NB4 (cell line): ENCODE measurements at regions not wholly inside any gene's neighbourhood (a gene's known extent, or its start where the extent isn't known, plus 50 kb on each side); places are given as distances from the start of the nearest gene placed in this dataset.

Experiments used
- DNase-seq: peaks from one replicate; pipeline ENCODE4 v3.0.0; 2010; ENCODE audit warnings: low read depth
- H3K4me3 ChIP-seq: one replicate; pipeline ENCODE4 v1.5.1; 2011; ENCODE audit warnings: mild to moderate bottlenecking, low read depth, low read length, moderate library complexity
- MYC ChIP-seq: IDR thresholded peaks from 2 replicates; pipeline ENCODE4 v1.6.1; 2011; ENCODE audit warnings: low read depth, low read length
- POLR2A ChIP-seq: IDR thresholded peaks from 2 replicates; pipeline ENCODE4 v1.6.1; 2011; ENCODE audit warnings: mild to moderate bottlenecking; ENCODE audit not compliant: insufficient read length; ENCODE audit errors: extremely low read depth
- TF ChIP-seq, protein P1 (sequence below): IDR thresholded peaks from 2 replicates; pipeline ENCODE4 v1.6.1; 2011; ENCODE audit warnings: low read depth, low read length
- TF ChIP-seq, protein P2 (sequence below): IDR thresholded peaks from one replicate; pipeline ENCODE4 v1.5.1; 2012; ENCODE audit warnings: low read depth, low read length

DNA sequence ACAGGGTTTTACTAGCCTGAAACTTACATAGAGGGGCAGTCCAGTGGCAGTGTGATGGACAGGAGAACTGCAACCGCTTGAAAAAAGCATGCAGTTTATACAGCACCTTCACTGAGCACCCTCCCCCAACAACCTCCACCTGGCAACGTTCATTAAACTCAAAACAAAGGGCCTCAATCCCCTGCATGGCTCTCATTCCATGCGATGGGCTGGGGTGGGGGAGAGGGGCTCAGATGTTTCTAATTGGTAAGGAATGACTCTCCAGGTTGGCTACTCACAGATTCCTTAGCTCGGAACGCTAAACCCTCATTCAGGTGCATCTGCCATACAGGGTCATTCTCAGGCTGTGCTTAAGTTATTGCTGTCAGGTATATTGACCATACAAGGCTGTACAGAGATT is 80.9 kb upstream of the ITGA1 start:
- TF ChIP-seq, protein P1, sequence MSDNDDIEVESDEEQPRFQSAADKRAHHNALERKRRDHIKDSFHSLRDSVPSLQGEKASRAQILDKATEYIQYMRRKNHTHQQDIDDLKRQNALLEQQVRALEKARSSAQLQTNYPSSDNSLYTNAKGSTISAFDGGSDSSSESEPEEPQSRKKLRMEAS, result no peak
- TF ChIP-seq POLR2A (no peak), MYC (no peak)
- TF ChIP-seq, protein P2, sequence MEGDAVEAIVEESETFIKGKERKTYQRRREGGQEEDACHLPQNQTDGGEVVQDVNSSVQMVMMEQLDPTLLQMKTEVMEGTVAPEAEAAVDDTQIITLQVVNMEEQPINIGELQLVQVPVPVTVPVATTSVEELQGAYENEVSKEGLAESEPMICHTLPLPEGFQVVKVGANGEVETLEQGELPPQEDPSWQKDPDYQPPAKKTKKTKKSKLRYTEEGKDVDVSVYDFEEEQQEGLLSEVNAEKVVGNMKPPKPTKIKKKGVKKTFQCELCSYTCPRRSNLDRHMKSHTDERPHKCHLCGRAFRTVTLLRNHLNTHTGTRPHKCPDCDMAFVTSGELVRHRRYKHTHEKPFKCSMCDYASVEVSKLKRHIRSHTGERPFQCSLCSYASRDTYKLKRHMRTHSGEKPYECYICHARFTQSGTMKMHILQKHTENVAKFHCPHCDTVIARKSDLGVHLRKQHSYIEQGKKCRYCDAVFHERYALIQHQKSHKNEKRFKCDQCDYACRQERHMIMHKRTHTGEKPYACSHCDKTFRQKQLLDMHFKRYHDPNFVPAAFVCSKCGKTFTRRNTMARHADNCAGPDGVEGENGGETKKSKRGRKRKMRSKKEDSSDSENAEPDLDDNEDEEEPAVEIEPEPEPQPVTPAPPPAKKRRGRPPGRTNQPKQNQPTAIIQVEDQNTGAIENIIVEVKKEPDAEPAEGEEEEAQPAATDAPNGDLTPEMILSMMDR, result no peak
- DNase-seq, result no peak
- no peak overlapping the region for H3K4me3 ChIP-seq

DNA sequence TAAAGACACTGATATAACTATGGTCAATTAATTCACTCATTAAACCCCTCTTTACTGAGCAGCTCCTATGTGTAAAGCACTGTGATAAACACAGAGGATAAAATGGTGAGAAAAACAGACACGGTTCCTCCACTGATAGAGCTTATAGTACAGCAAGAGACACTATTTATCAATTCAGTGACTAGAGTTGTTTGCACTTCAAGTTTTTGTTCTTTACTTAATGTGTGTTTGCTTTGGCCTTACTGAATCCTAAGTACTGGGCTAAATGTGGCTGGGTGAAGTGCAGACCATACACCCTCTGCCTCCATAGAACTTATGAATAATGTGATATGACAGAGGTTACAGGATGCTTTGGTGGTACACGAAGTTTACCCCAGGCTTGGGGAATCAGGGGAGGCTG is 80.1 kb upstream of the ITGA1 start:
- DNase-seq, result no peak
- TF ChIP-seq POLR2A (no peak), MYC (no peak)
- TF ChIP-seq, protein P1, result no peak
- TF ChIP-seq, protein P2, result no peak
- H3K4me3 ChIP-seq, result no peak overlapping the region

DNA sequence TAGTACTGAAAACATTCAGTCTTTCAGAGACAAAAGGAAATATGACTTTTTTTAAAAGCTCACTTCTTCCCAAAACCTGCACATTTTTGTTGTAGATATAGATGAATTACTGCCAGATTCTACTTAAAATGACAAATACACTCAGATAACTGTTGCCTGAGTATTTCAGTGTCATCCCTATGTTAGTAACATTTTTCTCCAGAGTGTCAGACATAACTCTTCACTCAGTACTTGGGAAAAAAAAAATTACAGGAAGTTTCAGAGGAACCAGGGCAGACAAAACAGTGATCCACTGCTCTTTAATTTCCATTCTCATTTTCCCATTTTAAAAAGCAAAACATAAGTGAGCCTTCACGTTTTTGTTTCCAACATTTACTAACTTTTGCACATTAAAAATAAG is 79.3 kb upstream of the ITGA1 start:
- no peak for DNase-seq
- H3K4me3 ChIP-seq, result no peak overlapping the region
- TF ChIP-seq, protein P1, result no peak
- TF ChIP-seq MYC (no peak), POLR2A (no peak)
- TF ChIP-seq, protein P2, result no peak

DNA sequence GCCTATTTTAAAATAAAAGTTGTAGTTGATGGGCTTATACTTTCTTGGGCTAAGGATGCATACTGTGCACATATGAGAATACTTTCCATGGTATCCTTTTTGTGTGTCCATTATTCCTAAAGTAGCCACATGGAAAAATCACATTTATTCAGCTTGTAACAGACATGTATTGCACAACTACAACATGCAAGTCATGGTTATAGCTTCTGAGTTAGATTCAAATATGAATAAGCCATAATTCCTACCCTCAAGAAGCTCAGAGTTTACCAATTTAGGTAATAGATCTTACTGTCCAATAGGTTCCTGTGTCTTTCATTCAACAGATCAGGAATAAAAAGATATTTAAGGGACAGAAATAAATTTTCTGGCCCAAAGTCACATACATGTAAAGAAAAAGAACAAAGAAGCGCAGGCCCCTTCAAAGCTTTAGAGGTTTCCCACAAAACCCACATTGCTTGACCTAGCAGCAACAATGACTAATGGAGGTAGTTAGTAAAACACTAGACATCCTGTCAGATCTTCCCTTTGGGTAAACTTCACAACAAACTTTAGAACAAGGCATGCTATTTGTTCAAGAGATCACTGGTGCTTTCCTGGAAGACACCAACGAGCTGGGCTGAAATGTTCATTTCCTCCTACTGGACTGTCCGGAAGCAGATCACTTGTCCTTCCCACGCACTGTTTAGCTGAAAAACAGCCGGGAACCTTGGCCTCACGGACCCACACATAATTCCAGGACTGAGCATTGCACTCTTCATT is 78.4 kb upstream of the ITGA1 start:
- no peak overlapping the region for H3K4me3 ChIP-seq
- TF ChIP-seq, protein P2, result no peak
- TF ChIP-seq POLR2A, result no peak
- TF ChIP-seq MYC, result no peak
- TF ChIP-seq, protein P1, result no peak
- DNase-seq, result peak; percentile 76

DNA sequence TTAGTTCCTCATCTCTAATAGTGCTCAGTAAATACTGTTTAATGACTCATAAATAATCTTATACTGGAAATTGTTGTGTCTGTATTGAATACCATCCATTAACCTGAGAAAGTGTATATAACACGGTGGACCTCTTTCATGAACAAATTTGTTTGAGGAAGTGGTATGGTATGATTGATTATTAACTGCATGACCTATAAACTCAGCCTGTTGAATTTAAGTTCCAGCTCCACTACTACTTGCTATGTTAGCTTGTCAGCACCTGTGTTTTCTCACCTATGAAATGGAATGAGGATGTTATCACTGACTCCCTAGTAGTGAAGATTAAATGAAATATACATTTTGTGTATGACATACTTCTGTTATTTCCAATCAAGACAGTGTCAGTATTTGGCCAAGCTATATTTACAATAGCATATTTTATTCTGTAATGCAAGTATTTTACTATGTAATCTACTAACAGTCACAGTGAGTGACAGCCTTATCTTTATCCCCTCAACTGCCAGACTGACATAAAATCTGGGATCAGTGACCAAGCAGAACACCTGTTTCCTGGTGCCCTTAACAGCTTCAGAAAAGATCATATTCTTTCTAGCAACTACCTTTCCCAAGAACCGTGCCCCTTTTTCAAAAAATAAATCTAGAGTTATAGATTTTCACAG is 77.3 kb upstream of the ITGA1 start:
- TF ChIP-seq, protein P1, result no peak
- TF ChIP-seq POLR2A (no peak), MYC (no peak)
- TF ChIP-seq, protein P2, result no peak
- DNase-seq, result no peak
- H3K4me3 ChIP-seq, result no peak overlapping the region
